Keratinocyte (primary cell): ENCODE measurements at regions not wholly inside any gene's neighbourhood (a gene's known extent, or its start where the extent isn't known, plus 50 kb on each side); places are given as distances from the start of the nearest gene placed in this dataset.

Source experiments
- DNase-seq: peaks from one replicate; pipeline ENCODE4 v3.0.0-alpha.2; 2011; ENCODE audit warnings: low read depth, missing footprints, low spot score
- FAIRE-seq: peaks from 2 replicates; lab custom pipeline; 2011; peaks lifted over from hg19 to GRCh38; lab: Jason Lieb, UNC
- H2AFZ ChIP-seq: 2 replicates; pipeline ENCODE4 v1.6.0; 2012; ENCODE audit warnings: low read length, control low read depth, inconsistent platforms; ENCODE audit not compliant: control insufficient read depth
- H3K27ac ChIP-seq: 2 replicates; pipeline ENCODE4 v1.5.1; 2011; ENCODE audit warnings: low read length; ENCODE audit not compliant: control insufficient read depth, insufficient read depth
- H3K27me3 ChIP-seq: 3 replicates; pipeline ENCODE4 v1.6.0; 2011; ENCODE audit warnings: low read length; ENCODE audit not compliant: control insufficient read depth, insufficient read depth; ENCODE audit errors: extremely low read depth
- H3K36me3 ChIP-seq, 2 experiments: 2 replicates in 1 of 2; 3 replicates in 1 of 2; pipeline ENCODE4 v1.5.1; 2011; ENCODE audit warnings: low read length in 2 of 2, mild to moderate bottlenecking in 1 of 2; ENCODE audit not compliant: control insufficient read depth in 2 of 2, insufficient read depth in 2 of 2; ENCODE audit errors: extremely low read depth in 1 of 2
- H3K4me1 ChIP-seq: 3 replicates; pipeline ENCODE4 v1.5.1; 2011; ENCODE audit warnings: low read length; ENCODE audit not compliant: control insufficient read depth, insufficient read depth; ENCODE audit errors: extremely low read depth
- H3K4me2 ChIP-seq: 3 replicates; pipeline ENCODE4 v1.6.0; 2011; ENCODE audit warnings: low read depth, low read length; ENCODE audit not compliant: control insufficient read depth, insufficient read depth; ENCODE audit errors: extremely low read depth
- H3K4me3 ChIP-seq, 3 experiments: fragments of 200-600 bp in 1 of 3; sonication (generic) in 1 of 3; 2 replicates in 2 of 3; 3 replicates in 1 of 3; pipeline ENCODE4 v1.5.1; 2011 to 2016; ENCODE audit warnings: low read length in 3 of 3, mild to moderate bottlenecking in 3 of 3, control low read depth in 2 of 3, inconsistent platforms in 1 of 3, low read depth in 1 of 3, mixed read lengths in 1 of 3, mixed run types in 1 of 3, moderate library complexity in 1 of 3; ENCODE audit not compliant: control insufficient read depth in 2 of 3, insufficient read depth in 2 of 3; ENCODE audit errors: extremely low read depth in 1 of 3
- H3K79me2 ChIP-seq: 2 replicates; pipeline ENCODE4 v1.6.0; 2012; ENCODE audit warnings: low read length; ENCODE audit not compliant: control insufficient read depth, insufficient read depth
- H3K9ac ChIP-seq: 3 replicates; pipeline ENCODE4 v1.6.0; 2011; ENCODE audit warnings: low read length; ENCODE audit not compliant: control insufficient read depth, insufficient read depth; ENCODE audit errors: extremely low read depth
- H3K9me1 ChIP-seq: 3 replicates; pipeline ENCODE4 v1.6.0; 2011; ENCODE audit warnings: low read length; ENCODE audit not compliant: control insufficient read depth, insufficient read depth; ENCODE audit errors: extremely low read depth
- H3K9me3 ChIP-seq: 2 replicates; pipeline ENCODE4 v1.5.1; 2012; ENCODE audit warnings: low read depth, low read length; ENCODE audit not compliant: control insufficient read depth
- H4K20me1 ChIP-seq: 3 replicates; pipeline ENCODE4 v1.6.0; 2011; ENCODE audit warnings: low read length; ENCODE audit not compliant: control insufficient read depth, insufficient read depth; ENCODE audit errors: extremely low read depth
- EZH2 ChIP-seq: IDR thresholded peaks from one replicate; pipeline ENCODE4 v1.6.1; 2012; ENCODE audit warnings: inconsistent platforms, mild to moderate bottlenecking, low read length, moderate library complexity
- dilution Hi-C: fragments of 300-500 bp; cut with MboI; formaldehyde crosslinking; loops from one replicate; pipeline ENCODE4 v1.7.0; 2020; ENCODE audit warnings: low sequenced_read_pairs; ENCODE audit not compliant: extremely low pct_ligation_motif_present
- TF ChIP-seq, protein P1 (sequence below), 3 experiments: IDR thresholded peaks in 1 of 3; conservative IDR thresholded peaks in 1 of 3; optimal IDR thresholded peaks in 1 of 3; 2 replicates in 2 of 3; 3 replicates in 1 of 3; pipeline versions ENCODE3 to v1.5.1; 2011; ENCODE audit warnings: low read length in 3 of 3, mild to moderate bottlenecking in 3 of 3, moderate library complexity in 2 of 3, control low read depth in 1 of 3, inconsistent platforms in 1 of 3; ENCODE audit not compliant: insufficient read depth in 2 of 3; ENCODE audit errors: extremely low read depth in 1 of 3

DNA sequence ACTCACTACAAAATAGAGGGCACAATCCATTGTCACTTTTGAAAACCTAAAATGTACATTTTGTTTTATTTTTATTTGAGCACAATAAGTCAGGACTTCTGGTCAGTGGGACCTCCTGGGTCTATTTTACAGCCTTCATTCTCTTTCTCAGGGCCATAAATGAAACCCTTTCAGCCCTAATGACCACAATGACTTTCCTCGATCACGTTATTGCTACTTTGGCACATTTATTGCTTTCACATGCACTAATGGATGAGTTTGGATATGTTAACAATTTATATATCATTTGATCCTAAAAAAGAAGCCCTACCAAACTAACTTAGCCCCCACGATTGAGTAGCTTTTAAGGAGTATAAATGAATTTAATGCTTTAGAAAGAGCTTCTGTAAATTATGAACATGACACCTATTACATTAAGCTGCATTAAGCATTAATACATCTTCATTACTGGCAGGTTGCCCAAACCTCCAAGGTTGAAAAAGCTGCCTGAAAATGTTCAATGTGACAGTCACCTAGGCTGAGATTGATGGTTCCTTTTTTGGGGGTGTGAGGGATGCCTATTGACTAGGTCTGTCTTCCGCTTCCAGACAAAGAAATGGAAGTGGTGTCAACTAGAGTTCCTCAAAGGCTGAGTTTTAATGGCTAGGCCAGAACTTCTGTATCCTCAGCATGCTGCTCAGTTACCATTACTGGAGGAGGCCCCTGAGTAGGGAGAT, 296.4 kb downstream of the GPAT3 start:
- Histone ChIP-seq H3K4me2 (no peak overlapping the region), H3K9me3 (no peaks in the 10 kb centered on the region), H3K27me3 (no peaks in the 10 kb centered on the region), H3K27ac (no peak overlapping the region), H3K36me3 (no peaks in the 10 kb centered on the region), H3K79me2 (no peaks in the 10 kb centered on the region), H2AFZ (no peak overlapping the region), H3K4me1 (no peaks in the 10 kb centered on the region), H3K9me1 (no peaks in the 10 kb centered on the region), H3K4me3 (no peak overlapping the region), H4K20me1 (no peaks in the 10 kb centered on the region), H3K9ac (no peak overlapping the region)
- TF ChIP-seq, protein P1, sequence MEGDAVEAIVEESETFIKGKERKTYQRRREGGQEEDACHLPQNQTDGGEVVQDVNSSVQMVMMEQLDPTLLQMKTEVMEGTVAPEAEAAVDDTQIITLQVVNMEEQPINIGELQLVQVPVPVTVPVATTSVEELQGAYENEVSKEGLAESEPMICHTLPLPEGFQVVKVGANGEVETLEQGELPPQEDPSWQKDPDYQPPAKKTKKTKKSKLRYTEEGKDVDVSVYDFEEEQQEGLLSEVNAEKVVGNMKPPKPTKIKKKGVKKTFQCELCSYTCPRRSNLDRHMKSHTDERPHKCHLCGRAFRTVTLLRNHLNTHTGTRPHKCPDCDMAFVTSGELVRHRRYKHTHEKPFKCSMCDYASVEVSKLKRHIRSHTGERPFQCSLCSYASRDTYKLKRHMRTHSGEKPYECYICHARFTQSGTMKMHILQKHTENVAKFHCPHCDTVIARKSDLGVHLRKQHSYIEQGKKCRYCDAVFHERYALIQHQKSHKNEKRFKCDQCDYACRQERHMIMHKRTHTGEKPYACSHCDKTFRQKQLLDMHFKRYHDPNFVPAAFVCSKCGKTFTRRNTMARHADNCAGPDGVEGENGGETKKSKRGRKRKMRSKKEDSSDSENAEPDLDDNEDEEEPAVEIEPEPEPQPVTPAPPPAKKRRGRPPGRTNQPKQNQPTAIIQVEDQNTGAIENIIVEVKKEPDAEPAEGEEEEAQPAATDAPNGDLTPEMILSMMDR (optimal IDR thresholded peaks at IDR 0.05 in 1 of 3, IDR thresholded peaks at IDR 0.05 in 1 of 3, conservative IDR thresholded peaks at IDR 0.05 in 1 of 3; ENCODE audit: extremely low read depth in 1 of 3, insufficient read depth in 2 of 3, low read length in 3 of 3) = no peak
- TF ChIP-seq EZH2 = no peak
- dilution Hi-C loops = no loop called here
- DNase-seq (no peak), FAIRE-seq (no peak)

- H3K9ac ChIP-seq = no peak overlapping the region
- H3K27me3 ChIP-seq = no peaks in the 10 kb centered on the region
- no peak overlapping the region for H3K4me2 ChIP-seq
- no peaks in the 10 kb centered on the region for H3K36me3 ChIP-seq
- H3K4me1 ChIP-seq = no peaks in the 10 kb centered on the region
- H3K4me3 ChIP-seq = no peak overlapping the region
- dilution Hi-C loops = no loop called here
- FAIRE-seq (no peak), DNase-seq (no peak)
- H2AFZ ChIP-seq = no peak overlapping the region
- TF ChIP-seq EZH2 = no peak
- TF ChIP-seq, protein P1 (optimal IDR thresholded peaks at IDR 0.05 in 1 of 3, IDR thresholded peaks at IDR 0.05 in 1 of 3, conservative IDR thresholded peaks at IDR 0.05 in 1 of 3; ENCODE audit: extremely low read depth in 1 of 3, insufficient read depth in 2 of 3, low read length in 3 of 3) = no peak
- H3K9me1 ChIP-seq = no peaks in the 10 kb centered on the region
- no peak overlapping the region for H3K27ac ChIP-seq
- no peaks in the 10 kb centered on the region for H3K9me3 ChIP-seq
- H3K79me2 ChIP-seq = no peaks in the 10 kb centered on the region
- no peaks in the 10 kb centered on the region for H4K20me1 ChIP-seq
Observed at GRCh38 chr4:83831588-83831987, 295.7 kb downstream of the GPAT3 start.
